HG03342 (cell line): ENCODE measurements at regions not wholly inside any gene's neighbourhood (a gene's known extent, or its start where the extent isn't known, plus 50 kb on each side); places are given as distances from the start of the nearest gene placed in this dataset.

ENCODE experiments used
- ATAC-seq: cut with Tn5 transposase; IDR thresholded peaks from one replicate; pipeline ENCODE4 v1.9.1; 2021; ENCODE audit warnings: mild to moderate bottlenecking, moderate library complexity; ENCODE audit not compliant: unreplicated experiment

DNA sequence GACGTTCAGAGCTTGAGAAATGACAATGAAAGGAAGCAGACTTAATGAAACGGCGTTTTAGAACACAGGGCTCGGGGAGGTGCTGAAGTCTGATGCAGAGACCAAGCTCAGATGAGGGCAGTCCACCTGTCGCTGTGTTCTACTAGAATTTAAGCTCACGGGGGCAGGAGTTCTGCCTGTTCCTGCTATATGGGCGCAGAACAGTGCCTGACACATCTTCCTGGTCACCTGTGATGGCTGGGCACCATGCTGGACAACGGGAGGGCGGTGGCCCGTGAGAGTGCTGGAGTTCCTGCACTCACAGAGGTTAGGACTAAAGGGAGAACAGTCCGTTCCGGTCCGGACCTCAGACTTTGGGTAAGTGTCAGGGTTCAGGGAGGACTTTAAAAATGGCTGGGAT, 130.6 kb downstream of the ERMARD start:
- no peak for ATAC-seq

DNA sequence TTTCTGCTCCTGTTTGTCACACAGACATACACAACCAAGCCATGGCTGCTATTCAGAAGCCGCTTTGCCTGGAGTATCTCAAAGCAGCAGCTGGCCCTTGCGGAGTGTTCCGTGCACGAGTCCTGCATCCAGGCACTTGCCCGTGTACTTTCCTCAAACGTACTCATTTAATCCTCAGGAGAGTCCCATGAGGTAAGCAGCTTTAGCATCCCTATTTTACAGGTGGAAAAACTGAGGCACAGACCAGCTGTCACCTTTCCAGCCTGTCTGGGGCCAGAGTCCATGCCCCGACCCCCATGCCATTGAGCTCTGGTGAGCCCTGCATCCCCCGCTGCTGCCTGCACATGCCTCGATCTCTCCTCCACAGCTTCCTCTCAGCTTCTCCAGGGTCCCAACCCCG, 130.0 kb downstream of the ERMARD start:
- ATAC-seq, result no peak

- ATAC-seq, result no peak
Measured at GRCh38 chr6:169880516-169880915, 129.1 kb downstream of the ERMARD start.

DNA sequence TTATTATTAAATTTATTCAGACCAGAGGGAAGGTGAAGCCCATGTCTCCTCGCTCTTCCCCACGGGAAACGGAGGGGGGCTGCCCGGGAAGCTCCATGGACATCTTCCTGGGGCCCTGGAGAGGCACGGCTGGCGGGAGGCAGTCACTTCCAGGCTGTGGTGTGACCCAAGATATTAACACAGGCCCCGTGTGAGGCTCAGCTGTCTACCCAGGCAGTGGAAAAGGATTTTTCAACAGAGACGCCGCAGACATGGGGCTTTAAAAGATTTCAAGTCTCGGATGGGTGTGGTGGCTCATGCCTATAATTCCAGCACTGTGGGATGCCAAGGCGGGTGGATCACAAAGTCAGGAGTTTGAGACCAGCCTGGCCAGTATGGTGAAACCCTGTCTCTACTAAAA, 117.9 kb downstream of the ERMARD start:
- no peak for ATAC-seq

DNA sequence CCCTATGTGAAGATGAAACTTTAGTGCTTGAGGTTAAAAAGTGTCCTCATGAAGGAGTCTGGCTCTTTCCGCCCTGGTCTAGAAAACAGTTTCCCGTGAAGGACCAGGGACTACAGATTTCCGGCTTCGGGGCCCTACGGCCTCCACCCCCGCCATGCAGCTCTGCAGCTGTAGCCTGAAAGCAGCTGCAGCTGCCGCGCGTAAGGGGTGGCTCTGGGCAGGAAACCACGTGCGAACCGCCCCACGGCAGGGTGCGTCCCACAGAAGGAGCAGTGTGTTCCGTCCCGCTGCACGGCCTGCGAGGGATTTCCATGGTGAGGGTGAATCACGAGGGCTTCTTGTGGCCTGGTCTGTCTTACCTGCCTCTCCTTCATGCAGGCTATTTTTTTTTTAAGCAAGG, 117.0 kb downstream of the ERMARD start:
- ATAC-seq, result no peak

DNA sequence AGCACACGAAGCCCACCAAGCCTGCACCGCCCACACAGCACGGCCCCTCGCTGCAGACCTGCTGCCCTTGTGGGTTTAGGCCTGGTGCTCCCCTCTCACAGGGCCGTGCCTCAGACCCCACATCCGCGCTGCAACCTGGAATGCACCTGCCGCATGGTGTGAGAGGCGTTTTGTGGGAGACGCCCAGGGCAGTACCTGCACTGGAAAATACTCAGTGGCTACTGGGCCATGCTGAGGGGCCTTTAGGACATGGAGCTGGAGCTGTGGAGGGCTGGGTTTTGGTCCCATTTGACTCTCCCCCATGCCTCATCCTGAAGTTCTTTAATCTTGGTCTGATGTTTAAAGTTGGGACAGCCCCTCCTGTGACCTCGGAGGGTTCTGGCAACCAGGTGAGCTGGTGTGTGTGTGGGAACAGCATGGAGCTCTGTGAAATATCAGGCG, 116.3 kb downstream of the ERMARD start:
- no peak for ATAC-seq

DNA sequence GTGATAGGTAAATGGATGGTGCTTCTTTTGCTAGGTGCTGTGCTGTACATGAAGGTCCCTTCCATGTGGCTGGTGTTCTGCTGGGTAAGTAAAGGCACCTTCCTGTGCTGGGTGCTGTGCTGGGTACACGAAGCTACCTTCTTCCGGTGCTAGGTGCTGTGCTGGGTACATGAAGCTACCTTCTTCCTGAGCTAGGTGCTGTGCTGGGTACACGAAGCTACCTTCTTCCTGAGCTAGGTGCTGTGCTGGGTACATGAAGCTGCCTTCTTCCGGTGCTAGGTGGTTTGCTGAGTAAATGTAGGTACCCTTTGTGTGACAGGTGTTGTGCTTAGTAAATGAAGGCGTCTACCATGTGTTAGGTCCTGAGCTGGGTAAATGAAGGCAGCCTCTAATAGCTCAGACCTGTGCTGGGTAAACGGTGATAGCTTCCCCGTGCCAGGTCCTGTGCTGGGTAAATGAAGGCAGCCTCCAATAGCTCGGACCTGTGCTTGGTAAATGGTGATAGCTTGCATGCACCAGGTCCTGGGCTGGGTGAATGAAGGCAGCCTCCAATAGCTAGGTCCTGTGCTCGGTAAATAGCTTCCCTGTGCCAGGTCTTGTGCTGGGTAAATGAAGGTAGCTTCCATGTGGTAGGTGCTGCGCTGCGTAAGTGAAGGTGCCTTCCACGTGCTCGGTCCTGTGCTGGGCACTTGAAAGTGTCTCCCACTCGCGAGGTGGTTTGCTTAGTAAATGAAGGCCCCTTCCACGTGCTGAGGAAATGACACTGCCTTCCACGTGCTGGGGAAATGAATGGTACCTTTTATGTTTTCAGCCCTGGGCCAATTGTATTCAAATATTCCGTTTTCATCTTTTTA, 115.5 kb downstream of the ERMARD start:
- no peak for ATAC-seq

GRCh38 chr6:169866140-169866534, 114.7 kb downstream of the ERMARD start:
- no peak for ATAC-seq

GRCh38 chr6:169865346-169866139, 114.1 kb downstream of the ERMARD start:
- ATAC-seq, result no peak

GRCh38 chr6:169864148-169865020, 113.0 kb downstream of the ERMARD start:
- no peak for ATAC-seq

DNA sequence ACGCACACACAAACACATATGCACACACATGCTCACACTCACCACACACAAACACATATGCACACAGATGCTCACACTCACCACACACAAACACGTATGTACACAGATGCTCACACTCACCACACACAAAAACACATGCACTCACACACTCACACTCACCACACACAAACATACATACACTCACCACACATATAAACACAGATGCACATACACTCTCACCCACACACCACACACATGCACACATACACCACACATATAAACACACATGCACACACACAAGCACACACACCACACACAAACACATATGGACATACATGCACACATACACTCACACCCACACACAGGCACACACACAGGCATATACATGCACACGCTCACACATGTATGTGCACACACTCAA, 112.3 kb downstream of the ERMARD start:
- no peak for ATAC-seq

DNA sequence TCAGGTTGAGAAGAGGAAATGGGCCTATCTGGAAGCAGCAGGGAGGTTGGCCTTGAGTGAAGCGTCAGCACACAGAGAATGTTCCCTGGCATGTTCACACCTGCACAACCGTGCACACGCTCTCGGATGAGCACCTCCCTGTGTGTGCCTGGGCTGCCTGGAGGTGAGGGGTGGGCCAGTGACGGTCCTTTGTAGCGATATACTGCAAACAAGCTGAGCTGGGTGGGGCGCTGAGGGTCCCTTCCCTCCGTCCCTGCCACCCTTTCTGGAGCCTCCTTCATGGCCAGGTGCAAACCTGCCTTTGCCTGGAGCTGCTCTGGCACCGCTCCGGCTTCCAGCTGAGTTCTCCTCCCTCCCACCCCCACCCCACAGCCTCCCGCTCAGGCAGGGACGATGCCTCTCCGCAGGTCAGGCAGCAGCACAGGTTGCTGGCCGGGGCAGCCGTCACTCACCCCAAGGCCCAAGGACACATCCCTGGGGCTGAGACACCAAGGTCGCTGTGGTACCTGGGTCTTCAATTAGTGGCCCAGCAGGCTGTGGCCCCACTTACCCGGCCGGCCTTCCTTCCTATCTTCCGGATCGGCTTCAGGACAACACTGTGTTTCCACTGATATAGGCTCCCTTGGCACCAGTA, 111.6 kb downstream of the ERMARD start:
- ATAC-seq, result no peak

GRCh38 chr6:169862043-169862891, 110.8 kb downstream of the ERMARD start:
- ATAC-seq, result no peak

- ATAC-seq, result no peak
Measured at GRCh38 chr6:169861431-169862042, 110.1 kb downstream of the ERMARD start.

DNA sequence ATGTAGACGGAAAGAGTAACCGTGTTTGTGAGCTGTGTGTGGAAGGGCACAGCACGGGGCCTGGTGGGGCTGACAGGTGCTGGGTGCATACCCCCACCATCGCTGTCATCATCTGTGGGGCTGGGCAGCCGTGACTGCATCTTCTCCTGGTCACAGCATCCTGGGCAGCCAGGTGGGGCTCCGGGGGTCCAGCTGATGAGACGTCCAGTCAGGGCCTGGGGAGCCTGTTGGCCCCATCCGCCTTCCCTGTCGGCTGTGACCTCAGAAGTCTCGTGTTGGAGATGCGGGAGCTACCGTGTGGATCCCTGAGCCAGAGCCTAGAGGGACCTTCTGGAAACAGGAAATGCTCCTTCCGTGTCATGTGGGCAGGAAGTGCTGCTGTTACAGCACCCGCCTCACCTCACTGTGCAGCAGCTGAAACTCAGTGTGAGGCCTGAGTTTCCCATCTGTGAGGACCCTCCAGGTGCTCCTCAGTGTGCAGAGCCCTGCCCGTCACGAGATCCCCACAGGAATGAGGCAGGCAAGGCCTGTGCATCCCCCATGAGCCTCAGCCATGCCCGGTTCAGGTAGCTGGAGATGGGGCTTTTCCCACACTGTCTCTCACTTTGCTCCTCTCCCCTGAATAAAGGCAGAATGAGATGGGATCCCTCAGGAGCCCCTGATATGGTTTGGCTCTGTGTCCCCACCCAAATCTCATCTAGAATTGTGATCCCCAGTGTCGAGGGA, 108.7 kb downstream of the ERMARD start:
- no peak for ATAC-seq

- no peak for ATAC-seq
Measured at GRCh38 chr6:169859401-169859977, 108.1 kb downstream of the ERMARD start.

DNA sequence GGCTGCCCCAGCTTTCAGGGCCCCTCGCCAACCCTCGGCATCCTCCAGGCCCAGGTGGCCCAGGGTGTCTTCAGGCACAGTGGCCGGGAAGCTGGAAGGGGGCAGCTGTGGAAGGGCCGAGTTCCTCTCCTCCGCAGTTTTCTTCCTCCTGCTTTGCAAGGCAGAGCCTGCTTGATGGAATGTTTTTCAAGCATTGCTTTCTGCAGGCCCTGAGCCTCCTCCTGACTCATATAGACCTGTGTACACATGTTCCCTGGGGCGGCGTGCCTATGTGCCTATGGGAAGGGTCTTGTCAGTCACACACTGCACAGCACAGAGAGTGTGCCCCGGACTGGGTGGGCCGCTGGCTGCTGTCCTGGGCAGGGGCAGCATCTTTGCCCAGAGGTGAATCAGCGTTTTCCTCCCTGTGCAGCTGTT, 107.5 kb downstream of the ERMARD start:
- no peak for ATAC-seq

GRCh38 chr6:169858293-169858934, 107.0 kb downstream of the ERMARD start:
- no peak for ATAC-seq
